ENCODE measurements at regions not wholly inside any gene's neighbourhood (a gene's known extent, or its start where the extent isn't known, plus 50 kb on each side); places are given as distances from the start of the nearest gene placed in this dataset.

DNA sequence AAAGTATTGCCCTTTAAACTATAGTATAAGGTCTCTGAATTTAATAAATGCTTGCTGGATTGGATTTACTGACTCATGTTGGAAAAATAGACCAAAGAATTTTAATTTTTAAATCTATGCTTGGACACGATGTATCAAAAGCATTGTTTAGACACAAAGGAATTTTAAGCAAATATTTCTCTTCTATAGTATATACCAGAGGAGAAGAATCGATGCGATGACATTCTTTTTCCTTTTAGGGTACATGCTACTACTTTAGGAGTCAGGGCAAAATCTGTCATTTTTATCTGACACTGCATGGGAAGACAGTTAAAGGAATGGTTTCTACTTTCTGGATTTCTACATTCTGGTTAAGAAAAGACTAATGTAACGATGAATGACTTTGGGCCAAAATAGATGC lies 339.9 kb downstream of the BMPER start:
- TF ChIP-seq, protein P1, sequence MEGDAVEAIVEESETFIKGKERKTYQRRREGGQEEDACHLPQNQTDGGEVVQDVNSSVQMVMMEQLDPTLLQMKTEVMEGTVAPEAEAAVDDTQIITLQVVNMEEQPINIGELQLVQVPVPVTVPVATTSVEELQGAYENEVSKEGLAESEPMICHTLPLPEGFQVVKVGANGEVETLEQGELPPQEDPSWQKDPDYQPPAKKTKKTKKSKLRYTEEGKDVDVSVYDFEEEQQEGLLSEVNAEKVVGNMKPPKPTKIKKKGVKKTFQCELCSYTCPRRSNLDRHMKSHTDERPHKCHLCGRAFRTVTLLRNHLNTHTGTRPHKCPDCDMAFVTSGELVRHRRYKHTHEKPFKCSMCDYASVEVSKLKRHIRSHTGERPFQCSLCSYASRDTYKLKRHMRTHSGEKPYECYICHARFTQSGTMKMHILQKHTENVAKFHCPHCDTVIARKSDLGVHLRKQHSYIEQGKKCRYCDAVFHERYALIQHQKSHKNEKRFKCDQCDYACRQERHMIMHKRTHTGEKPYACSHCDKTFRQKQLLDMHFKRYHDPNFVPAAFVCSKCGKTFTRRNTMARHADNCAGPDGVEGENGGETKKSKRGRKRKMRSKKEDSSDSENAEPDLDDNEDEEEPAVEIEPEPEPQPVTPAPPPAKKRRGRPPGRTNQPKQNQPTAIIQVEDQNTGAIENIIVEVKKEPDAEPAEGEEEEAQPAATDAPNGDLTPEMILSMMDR (IDR thresholded peaks at IDR 0.05) = no peak
- TF ChIP-seq POLR2A (IDR thresholded peaks at IDR 0.05) (no peak), POLR2AphosphoS5 (IDR thresholded peaks at IDR 0.05) (no peak)

Data from breast epithelium (tissue), 3 donors.